Activated naive CD4-positive, alpha-beta T cell treated with anti-CD3 and anti-CD28 coated beads, Interleukin-2, amount 50 U/mL, for 72 hours (primary cell): ENCODE measurements at regions not wholly inside any gene's neighbourhood (a gene's known extent, or its start where the extent isn't known, plus 50 kb on each side); places are given as distances from the start of the nearest gene placed in this dataset.
"Not testable (repeated sequence)": the region's sequence is repeated elsewhere in the genome, so short reads cannot be mapped to it uniquely, and the experiment has no call there.

Experiments
- ATAC-seq, 2 donors: fragments of 150-1000 bp; cut with Tn5 transposase; 2 replicates each; pipeline ENCODE4 v1.10.0; 2021; ENCODE audit warnings: mild to moderate bottlenecking in 2 of 2, moderate library complexity in 2 of 2
- DNase-seq, 2 donors: peaks; one replicate each; pipeline ENCODE4 v3.0.0; 2021 to 2022; ENCODE audit warnings: low spot score in 2 of 2
- H3K27ac Mint-ChIP-seq, 2 donors: one replicate each; pipeline ENCODE4 v1.8.0; 2022; ENCODE audit warnings: mild to moderate bottlenecking in 2 of 2, mixed read lengths in 2 of 2
- H3K36me3 Mint-ChIP-seq, 2 donors: one replicate each; pipeline ENCODE4 v1.8.0; 2022; ENCODE audit warnings: mixed read lengths in 2 of 2
- H3K9me3 Mint-ChIP-seq, 2 donors: one replicate each; pipeline ENCODE4 v1.8.0; 2022; ENCODE audit warnings: mixed read lengths in 2 of 2

DNA sequence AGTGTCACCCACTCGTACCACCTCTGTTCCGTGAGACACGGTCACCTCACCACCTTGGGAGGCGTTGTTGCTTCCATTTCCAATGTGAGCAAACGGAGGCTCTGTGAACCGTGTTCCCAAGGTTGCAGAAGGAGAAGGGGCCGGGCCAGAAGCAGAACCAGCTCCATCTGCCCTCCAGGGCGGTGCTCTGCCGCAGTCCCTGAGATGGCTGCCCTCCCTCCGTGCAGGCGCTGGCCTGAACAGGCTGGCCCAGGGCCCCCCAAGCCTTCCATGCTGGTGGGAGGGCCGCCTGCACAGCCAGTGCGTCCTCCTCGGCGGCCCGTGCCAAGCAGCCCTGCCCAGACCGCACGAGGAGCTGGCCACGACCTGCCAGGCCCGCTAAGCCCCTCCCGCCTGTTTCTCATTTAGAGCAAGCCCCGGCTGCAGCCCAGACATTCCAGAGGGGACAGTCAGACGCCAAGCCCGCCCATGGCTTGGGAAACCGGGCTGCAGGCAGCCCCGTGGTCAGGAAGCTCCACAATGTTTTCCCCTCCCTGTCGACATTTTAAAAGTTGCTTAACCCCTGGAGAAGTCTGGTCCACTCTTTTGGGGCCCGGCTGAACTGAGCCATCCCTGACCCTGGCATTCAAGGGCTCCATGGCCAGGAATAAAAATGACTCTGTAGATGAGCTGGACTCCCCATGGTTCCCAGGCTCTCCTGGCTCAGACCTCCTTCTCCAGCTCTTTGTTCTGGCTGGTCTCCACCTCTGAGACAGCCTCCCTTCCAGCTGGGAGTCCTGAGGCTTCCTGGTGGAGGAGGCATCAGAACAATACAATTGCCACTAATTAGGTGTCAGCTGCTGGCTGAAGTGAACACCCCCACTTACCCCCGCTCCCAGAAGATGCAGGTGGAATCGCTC, 236.0 kb downstream of the BCL11B start:
- no peaks in the 10 kb centered on the region for H3K9me3 Mint-ChIP-seq
- ATAC-seq (no peak), DNase-seq (no peak)
- no peaks in the 10 kb centered on the region for H3K36me3 Mint-ChIP-seq
- no peak overlapping the region for H3K27ac Mint-ChIP-seq

GRCh38 chr14:99036611-99037293, 235.2 kb downstream of the BCL11B start:
- no peaks in the 10 kb centered on the region for H3K36me3 Mint-ChIP-seq
- H3K27ac Mint-ChIP-seq = peak overlapping the region in 1 of 2 donors; percentile 37
- no peak for DNase-seq
- no peak for ATAC-seq
- H3K9me3 Mint-ChIP-seq = no peaks in the 10 kb centered on the region

GRCh38 chr14:99037326-99037725, 234.7 kb downstream of the BCL11B start:
- peak overlapping the region in 1 of 2 donors; percentile 44 for H3K27ac Mint-ChIP-seq
- not testable (repeated sequence) for H3K9me3 Mint-ChIP-seq, DNase-seq, H3K36me3 Mint-ChIP-seq, ATAC-seq

DNA sequence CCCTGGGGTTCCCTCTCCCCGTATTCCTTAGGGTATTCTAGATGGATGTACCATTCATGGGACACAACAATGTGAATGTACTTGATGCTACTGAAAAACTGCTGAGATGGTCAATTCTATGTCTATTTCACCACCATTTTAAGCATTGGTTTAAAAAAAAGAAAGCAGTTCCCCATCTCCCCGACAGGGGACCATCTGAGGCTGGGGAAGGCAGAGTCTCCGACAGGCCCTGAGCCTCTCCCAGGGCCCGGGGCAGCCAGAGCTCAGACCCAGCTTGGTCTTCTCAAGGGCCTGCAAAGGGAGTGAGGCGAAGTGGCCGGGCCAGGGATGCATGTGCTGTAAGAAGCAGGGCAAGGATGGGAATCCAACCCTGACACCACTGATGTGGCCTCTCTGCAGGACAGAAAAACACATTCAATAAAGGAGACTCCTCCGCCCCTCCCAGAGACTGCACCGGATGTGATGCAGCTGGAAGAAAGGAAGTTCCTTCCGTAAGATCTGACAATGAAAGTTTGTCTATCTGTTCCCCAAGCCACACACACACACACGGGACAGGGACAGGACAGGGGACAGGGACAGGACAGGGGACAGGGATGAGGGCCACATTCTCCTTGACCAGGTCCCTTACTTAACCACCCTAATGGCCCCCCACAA, 234.1 kb downstream of the BCL11B start:
- H3K9me3 Mint-ChIP-seq = no peaks in the 10 kb centered on the region
- H3K27ac Mint-ChIP-seq = no peak overlapping the region
- no peaks in the 10 kb centered on the region for H3K36me3 Mint-ChIP-seq
- ATAC-seq (no peak), DNase-seq (no peak)

- no peaks in the 10 kb centered on the region for H3K9me3 Mint-ChIP-seq
- no peaks in the 10 kb centered on the region for H3K36me3 Mint-ChIP-seq
- DNase-seq (no peak), ATAC-seq (no peak)
- peak overlapping the region in 1 of 2 donors; percentile 5 for H3K27ac Mint-ChIP-seq
These were observed 233.6 kb downstream of the BCL11B start for GRCh38 chr14:99038431-99038820.

GRCh38 chr14:99039331-99040041, 232.5 kb downstream of the BCL11B start:
- H3K36me3 Mint-ChIP-seq = no peaks in the 10 kb centered on the region
- no peak overlapping the region for H3K27ac Mint-ChIP-seq
- DNase-seq (no peak), ATAC-seq (no peak)
- no peaks in the 10 kb centered on the region for H3K9me3 Mint-ChIP-seq

GRCh38 chr14:99040052-99040451, 231.9 kb downstream of the BCL11B start:
- ATAC-seq = no peak
- no peaks in the 10 kb centered on the region for H3K36me3 Mint-ChIP-seq
- DNase-seq = no peak
- peaks cover 0 to 4% of the 10 kb centered on the region in 2 donors for H3K9me3 Mint-ChIP-seq
- H3K27ac Mint-ChIP-seq = no peak overlapping the region

DNA sequence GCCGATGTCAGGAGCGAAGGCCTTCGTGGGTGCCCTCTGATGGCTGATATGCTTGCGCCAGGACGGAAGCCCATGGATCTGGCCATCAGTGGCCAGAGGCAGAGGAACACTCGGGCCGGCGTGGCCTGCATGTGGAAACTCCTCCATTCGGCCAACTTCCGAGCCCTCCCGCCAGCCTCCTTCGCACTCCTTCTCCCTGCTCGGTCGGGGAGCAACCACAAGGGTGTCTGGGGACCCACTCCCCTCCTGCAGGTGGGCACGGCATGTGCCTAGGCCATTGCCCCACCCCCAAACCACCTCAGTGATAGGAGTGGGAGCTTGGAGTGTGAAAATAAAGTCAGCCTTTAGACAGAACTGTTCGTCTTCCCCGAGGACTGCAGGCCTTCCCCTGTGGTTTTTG, 231.3 kb downstream of the BCL11B start:
- no peak for ATAC-seq
- H3K36me3 Mint-ChIP-seq = no peaks in the 10 kb centered on the region
- no peak for DNase-seq

GRCh38 chr14:99041141-99041819, 230.7 kb downstream of the BCL11B start:
- H3K27ac Mint-ChIP-seq = no peak overlapping the region
- H3K9me3 Mint-ChIP-seq = peaks cover 0 to 4% of the 10 kb centered on the region in 2 donors
- no peaks in the 10 kb centered on the region for H3K36me3 Mint-ChIP-seq
- ATAC-seq = no peak
- no peak for DNase-seq

More for the DNA sequence above, 231.3 kb downstream of the BCL11B start:
- Mint-ChIP-seq H3K27ac (no peak overlapping the region), H3K9me3 (peaks cover 0 to 4% of the 10 kb centered on the region in 2 donors)

- Mint-ChIP-seq H3K9me3 (peaks cover 0 to 4% of the 10 kb centered on the region in 2 donors), H3K36me3 (no peaks in the 10 kb centered on the region), H3K27ac (no peak overlapping the region)
- DNase-seq = no peak
- ATAC-seq = no peak
These were observed 230.2 kb downstream of the BCL11B start for GRCh38 chr14:99041820-99042174.

- no peak for DNase-seq
These were observed 229.4 kb downstream of the BCL11B start for GRCh38 chr14:99042381-99043266.

DNA sequence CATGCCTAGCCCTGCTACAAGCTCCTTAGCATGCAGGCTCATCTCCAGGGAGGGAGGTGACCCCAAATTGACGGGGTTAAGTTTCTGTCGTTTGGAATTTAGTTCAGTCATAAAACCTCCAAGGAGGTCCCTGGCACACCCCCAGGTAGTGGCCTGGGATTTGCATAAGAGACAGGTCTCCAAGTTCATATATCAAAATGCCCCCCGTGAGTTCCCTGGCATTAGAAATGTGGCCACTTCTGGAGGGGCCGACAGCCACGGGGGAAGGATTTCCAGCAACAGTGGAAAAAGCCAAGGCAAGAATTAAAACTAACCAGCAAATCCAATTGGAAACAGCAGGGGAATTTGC, 228.8 kb downstream of the BCL11B start:
- no peak overlapping the region for H3K27ac Mint-ChIP-seq
- no peak for ATAC-seq
- peaks cover 0 to 4% of the 10 kb centered on the region in 2 donors for H3K9me3 Mint-ChIP-seq
- no peak for DNase-seq
- no peaks in the 10 kb centered on the region for H3K36me3 Mint-ChIP-seq

More at GRCh38 chr14:99042381-99043266, 229.4 kb downstream of the BCL11B start:
- no peaks in the 10 kb centered on the region for H3K36me3 Mint-ChIP-seq
- no peak overlapping the region for H3K27ac Mint-ChIP-seq
- ATAC-seq = no peak
- H3K9me3 Mint-ChIP-seq = peaks cover 0 to 4% of the 10 kb centered on the region in 2 donors

GRCh38 chr14:99043756-99044155, 228.2 kb downstream of the BCL11B start:
- Mint-ChIP-seq H3K9me3 (peaks cover 0 to 4% of the 10 kb centered on the region in 2 donors), H3K36me3 (no peaks in the 10 kb centered on the region), H3K27ac (no peak overlapping the region)
- DNase-seq (no peak), ATAC-seq (no peak)

DNA sequence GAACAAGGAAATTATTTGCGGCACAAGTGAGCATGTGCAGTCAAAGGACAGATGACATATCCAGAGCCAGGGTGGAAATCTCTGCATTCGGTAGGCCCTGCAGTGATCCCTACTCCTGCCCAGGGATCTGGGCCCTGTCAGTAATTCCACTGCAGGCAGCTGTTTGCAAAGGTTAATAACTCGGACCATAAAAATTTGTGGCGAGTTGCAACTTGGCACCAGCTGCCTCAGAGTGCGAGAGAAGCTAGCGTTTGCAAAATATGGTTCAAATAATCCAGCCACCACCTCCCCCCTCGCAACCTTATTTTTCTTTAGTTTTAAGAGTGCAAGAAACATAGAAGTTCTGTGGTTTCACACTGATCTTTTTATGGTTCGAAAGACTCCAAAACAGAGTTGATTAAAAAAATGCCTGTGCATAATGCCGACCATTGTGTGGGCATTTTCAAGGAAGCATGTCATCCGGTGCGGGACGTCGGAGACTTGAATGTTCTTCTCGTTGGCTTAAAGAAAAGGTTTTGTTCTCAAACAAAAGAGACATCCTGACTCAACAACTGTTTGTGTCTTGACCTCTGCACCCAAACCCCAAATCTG, 224.5 kb downstream of the BCL11B start:
- Mint-ChIP-seq H3K9me3 (peaks cover 13 to 16% of the 10 kb centered on the region in 2 donors), H3K27ac (no peak overlapping the region), H3K36me3 (peaks cover 14 to 19% of the 10 kb centered on the region in 2 donors)
- no peak for DNase-seq
- no peak for ATAC-seq

GRCh38 chr14:99050309-99050708, 221.7 kb downstream of the BCL11B start:
- peak overlapping the region in 1 of 2 donors; percentile 52 for H3K27ac Mint-ChIP-seq
- ATAC-seq (peak in 1 of 2 donors; percentile 84), DNase-seq (no peak)
- H3K36me3 Mint-ChIP-seq = peaks cover 14 to 39% of the 10 kb centered on the region in 2 donors
- H3K9me3 Mint-ChIP-seq = peaks cover 13 to 27% of the 10 kb centered on the region in 2 donors
